A673 (cell line): ENCODE measurements at regions not wholly inside any gene's neighbourhood (a gene's known extent, or its start where the extent isn't known, plus 50 kb on each side); places are given as distances from the start of the nearest gene placed in this dataset.

Experiments
- BruUV-seq: library from RNA; stranded (reverse); fragments of 400-500 nt; replicated peaks from 2 replicates; lab custom pipeline; 2021; lab: Mats Ljungman, UMichigan
- CTCF ChIA-PET: fragments of 300-600 bp; sonication (Branson Sonifier 250); formaldehyde crosslinking; loops from one replicate; lab custom pipeline; 2022; ENCODE audit warnings: antibody characterized with exemption; lab: Charles Lee
- POLR2A ChIA-PET: fragments of 300-600 bp; sonication (Branson Sonifier 250); formaldehyde crosslinking; loops from one replicate; lab custom pipeline; 2022; ENCODE audit warnings: antibody characterized with exemption; ENCODE audit not compliant: low non-redundant PET; lab: Charles Lee
- DNase-seq: peaks from one replicate; pipeline ENCODE4 v3.0.0-alpha.2; 2015; ENCODE audit warnings: low spot score
- H3K27ac ChIP-seq: fragments of 200-600 bp; sonication (generic); 2 replicates; pipeline ENCODE4 v1.5.1; 2016; ENCODE audit warnings: mixed run types, low read depth, mild to moderate bottlenecking, mixed read lengths, antibody characterized with exemption, low read length; ENCODE audit not compliant: poor library complexity, severe bottlenecking
- H3K27me3 ChIP-seq: fragments of 200-600 bp; sonication (generic); replicated peaks from 2 replicates; pipeline ENCODE4 v1.6.1; 2017; ENCODE audit warnings: mixed run types, low read depth, mild to moderate bottlenecking, mixed read lengths, antibody characterized with exemption, low read length; ENCODE audit not compliant: insufficient read depth, poor library complexity
- H3K36me3 ChIP-seq: fragments of 200-600 bp; sonication (generic); 2 replicates; pipeline ENCODE4 v1.6.1; 2016; ENCODE audit warnings: mixed run types, mild to moderate bottlenecking, mixed read lengths, antibody characterized with exemption, low read length; ENCODE audit not compliant: insufficient read depth, poor library complexity, severe bottlenecking
- H3K4me1 ChIP-seq: fragments of 200-600 bp; sonication (generic); 2 replicates; pipeline ENCODE4 v1.6.1; 2017; ENCODE audit warnings: mixed run types, mild to moderate bottlenecking, mixed read lengths, antibody characterized with exemption, low read length; ENCODE audit not compliant: insufficient read depth, poor library complexity, severe bottlenecking
- H3K4me3 ChIP-seq: fragments of 200-600 bp; sonication (generic); 2 replicates; pipeline ENCODE4 v1.5.1; 2016; ENCODE audit warnings: low read depth, mixed run types, mild to moderate bottlenecking, mixed read lengths, low read length; ENCODE audit not compliant: poor library complexity, severe bottlenecking
- H3K9me3 ChIP-seq: fragments of 200-600 bp; sonication (generic); 2 replicates; pipeline ENCODE4 v1.6.1; 2016; ENCODE audit warnings: mixed run types, low read depth, mild to moderate bottlenecking, mixed read lengths, antibody characterized with exemption, low read length; ENCODE audit not compliant: poor library complexity, severe bottlenecking
- CTCF ChIP-seq: fragments of 300-800, 200-600 bp; sonication (generic); conservative IDR thresholded peaks from 2 replicates; pipeline ENCODE4 v1.5.1; 2017; ENCODE audit warnings: low read depth, mild to moderate bottlenecking, antibody characterized with exemption, low read length, moderate library complexity, mixed read lengths
- EZH2 ChIP-seq: fragments of 200-600 bp; sonication (generic); IDR thresholded peaks from 2 replicates; pipeline ENCODE4 v1.6.1; 2017; ENCODE audit warnings: borderline replicate concordance, low read depth, mild to moderate bottlenecking, mixed read lengths, antibody characterized with exemption, low read length; ENCODE audit not compliant: poor library complexity, severe bottlenecking
- intact Hi-C: fragments of 100-400 bp; cut with micrococcal nuclease; formaldehyde crosslinking; loops from one replicate; pipeline ENCODE4 v1.10.0; 2022; ENCODE audit not compliant: unreplicated experiment

- BruUV-seq = no TSS peak
- no peak for DNase-seq
- H3K4me3 ChIP-seq = no peak overlapping the region
- no peak for TF ChIP-seq EZH2
- no peak for TF ChIP-seq CTCF
- ChIA-PET CTCF (no interaction called here), POLR2A (no interaction called here)
- no peaks in the 10 kb centered on the region for H3K36me3 ChIP-seq
- H3K27ac ChIP-seq = no peak overlapping the region
- no peaks in the 10 kb centered on the region for H3K27me3 ChIP-seq
- H3K9me3 ChIP-seq = no peaks in the 10 kb centered on the region
- intact Hi-C loops = no loop called here
- H3K4me1 ChIP-seq = peaks cover 11% of the 10 kb centered on the region
Measured at GRCh38 chr22:49203859-49204598, 623.6 kb downstream of the BRD1 start.

- no peak for DNase-seq
- intact Hi-C loops = no loop called here
- Histone ChIP-seq H3K9me3 (no peaks in the 10 kb centered on the region), H3K4me1 (peaks cover 4% of the 10 kb centered on the region), H3K27me3 (no peaks in the 10 kb centered on the region), H3K27ac (no peak overlapping the region), H3K36me3 (no peaks in the 10 kb centered on the region), H3K4me3 (no peak overlapping the region)
- TF ChIP-seq EZH2 = no peak
- TF ChIP-seq CTCF = no peak
- POLR2A ChIA-PET = no interaction called here
- BruUV-seq = no TSS peak
- CTCF ChIA-PET = no interaction called here
Measured at GRCh38 chr22:49203091-49203858, 624.4 kb downstream of the BRD1 start.

GRCh38 chr22:49202226-49202625 is 625.4 kb downstream of the BRD1 start:
- no peaks in the 10 kb centered on the region for H3K36me3 ChIP-seq
- H3K27me3 ChIP-seq = no peaks in the 10 kb centered on the region
- ChIA-PET POLR2A (no interaction called here), CTCF (no interaction called here)
- no TSS peak for BruUV-seq
- intact Hi-C loops = no loop called here
- H3K27ac ChIP-seq = no peak overlapping the region
- no peaks in the 10 kb centered on the region for H3K9me3 ChIP-seq
- no peak for DNase-seq
- H3K4me3 ChIP-seq = no peak overlapping the region
- no peaks in the 10 kb centered on the region for H3K4me1 ChIP-seq
- no peak for TF ChIP-seq EZH2
- TF ChIP-seq CTCF = no peak
